Testis (tissue), 2 donors: ENCODE measurements at regions not wholly inside any gene's neighbourhood (a gene's known extent, or its start where the extent isn't known, plus 50 kb on each side); places are given as distances from the start of the nearest gene placed in this dataset.

Experiments used
- POLR2A ChIP-seq: fragments of 450-650 bp; IDR thresholded peaks from one replicate; pipeline ENCODE4 v1.6.1; 2017; ENCODE audit warnings: antibody characterized with exemption, mild to moderate bottlenecking, moderate library complexity
- TF ChIP-seq, protein P1 (sequence below), 3 experiments: fragments of 450-650 bp in 2 of 3; fragments of 200-600 bp in 1 of 3; sonication (generic) in 1 of 3; IDR thresholded peaks; one replicate each; pipeline ENCODE4 v1.5.1; 2016 to 2019; ENCODE audit warnings: antibody characterized with exemption in 3 of 3, mild to moderate bottlenecking in 2 of 3, moderate library complexity in 1 of 3

DNA sequence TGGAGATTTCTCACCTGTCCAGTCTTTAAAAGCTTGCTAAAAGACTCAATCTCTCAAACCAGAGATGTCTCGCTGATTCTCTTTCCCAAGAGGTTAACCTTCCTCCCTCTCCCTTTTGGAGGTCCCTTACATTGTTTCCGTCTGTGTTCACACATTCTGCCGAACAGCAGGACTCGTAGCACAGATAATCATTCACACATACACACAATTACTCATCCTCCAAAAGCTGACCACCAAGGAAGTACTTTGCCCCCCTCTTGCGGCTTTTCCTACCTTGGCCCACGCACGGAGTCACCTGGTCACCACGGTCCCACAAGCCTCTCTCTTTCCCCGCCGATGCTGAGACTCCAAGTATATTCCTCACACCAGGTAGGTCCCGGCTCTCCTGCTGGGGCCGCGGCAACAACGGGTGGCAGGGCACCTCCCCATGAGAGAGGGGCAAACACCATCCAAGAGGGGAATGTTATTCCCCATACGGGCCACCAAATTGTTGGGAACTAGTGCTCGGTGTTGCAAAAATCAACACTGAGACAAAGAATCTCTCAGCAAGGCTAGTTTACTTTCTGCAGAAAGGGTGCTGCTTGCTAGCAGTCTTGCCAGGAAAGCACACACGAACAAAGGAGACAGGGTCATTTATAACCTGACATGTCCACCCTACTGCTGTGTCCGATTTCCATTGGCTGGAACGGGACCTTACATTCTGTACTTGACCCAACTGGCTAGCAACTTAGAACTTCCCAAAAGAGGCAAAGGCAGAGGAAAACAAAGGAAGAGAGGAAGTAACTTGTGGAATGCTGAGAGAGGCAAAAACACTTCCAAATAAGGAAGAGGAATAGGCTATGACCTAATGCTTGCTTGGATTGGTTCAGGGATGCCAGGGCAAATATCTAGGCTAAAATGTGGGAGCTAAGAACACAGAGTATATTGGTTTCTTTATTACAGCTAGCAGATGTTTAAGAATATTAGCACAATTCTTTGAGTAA, 102.1 kb upstream of the NECTIN3 start:
- TF ChIP-seq, protein P1, sequence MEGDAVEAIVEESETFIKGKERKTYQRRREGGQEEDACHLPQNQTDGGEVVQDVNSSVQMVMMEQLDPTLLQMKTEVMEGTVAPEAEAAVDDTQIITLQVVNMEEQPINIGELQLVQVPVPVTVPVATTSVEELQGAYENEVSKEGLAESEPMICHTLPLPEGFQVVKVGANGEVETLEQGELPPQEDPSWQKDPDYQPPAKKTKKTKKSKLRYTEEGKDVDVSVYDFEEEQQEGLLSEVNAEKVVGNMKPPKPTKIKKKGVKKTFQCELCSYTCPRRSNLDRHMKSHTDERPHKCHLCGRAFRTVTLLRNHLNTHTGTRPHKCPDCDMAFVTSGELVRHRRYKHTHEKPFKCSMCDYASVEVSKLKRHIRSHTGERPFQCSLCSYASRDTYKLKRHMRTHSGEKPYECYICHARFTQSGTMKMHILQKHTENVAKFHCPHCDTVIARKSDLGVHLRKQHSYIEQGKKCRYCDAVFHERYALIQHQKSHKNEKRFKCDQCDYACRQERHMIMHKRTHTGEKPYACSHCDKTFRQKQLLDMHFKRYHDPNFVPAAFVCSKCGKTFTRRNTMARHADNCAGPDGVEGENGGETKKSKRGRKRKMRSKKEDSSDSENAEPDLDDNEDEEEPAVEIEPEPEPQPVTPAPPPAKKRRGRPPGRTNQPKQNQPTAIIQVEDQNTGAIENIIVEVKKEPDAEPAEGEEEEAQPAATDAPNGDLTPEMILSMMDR (IDR thresholded peaks at IDR 0.05): no peak
- TF ChIP-seq POLR2A: no peak
